Heart left ventricle (tissue), 13 donors: ENCODE measurements at regions not wholly inside any gene's neighbourhood (a gene's known extent, or its start where the extent isn't known, plus 50 kb on each side); places are given as distances from the start of the nearest gene placed in this dataset.

Source experiments
- POLR2A ChIP-seq, 2 donors: fragments of 450-650 bp; IDR thresholded peaks; one replicate each; pipeline ENCODE4 v1.6.1; 2017; ENCODE audit warnings: antibody characterized with exemption in 2 of 2, mild to moderate bottlenecking in 2 of 2, moderate library complexity in 2 of 2
- TF ChIP-seq, protein P1 (sequence below), 12 donors: fragments of 200-600 bp; sonication (generic) in 4 of 12; IDR thresholded peaks; one replicate each; pipeline versions ENCODE4 v1.5.0 to v1.8.0; 2018 to 2022; ENCODE audit warnings: antibody characterized with exemption in 12 of 12, mild to moderate bottlenecking in 5 of 12
- donor health status: ischemic (EF 13 %, LVEDD 7.1; RV severe dilation, severe dysfunction).
- donor health status: DM: no; HTN: yes; CAD: no.
- donor health status: DM: no; HTN: no; CAD: no.
- donor health status: ischemic (EF 25% LVEDD 6.9; RV normal size, moderate dysfunction).
- donor health status: ischemic (EF 25% LVEDD 5.7; RV mildly dilated, moderate dysfunction).
- donor health status: ischemic (EF 35%, LVEDD 5.7; RV mildly dilated, moderate dysfunction).
- donor health status: nonischemic (EF 11% LVEDD 7.7; RV severe dilation, severe dysfunction).
- donor health status: DM: yes; HTN: yes; CAD: no.
- donor health status: PGD.
- donor health status: ischemic (EF 29% LVEDD 5.4; RV normal size, mild dysfunction).
- donor health status: nonischemic (EF 23%, LVEDD 6.1; RV moderate dilation, normal function).

DNA sequence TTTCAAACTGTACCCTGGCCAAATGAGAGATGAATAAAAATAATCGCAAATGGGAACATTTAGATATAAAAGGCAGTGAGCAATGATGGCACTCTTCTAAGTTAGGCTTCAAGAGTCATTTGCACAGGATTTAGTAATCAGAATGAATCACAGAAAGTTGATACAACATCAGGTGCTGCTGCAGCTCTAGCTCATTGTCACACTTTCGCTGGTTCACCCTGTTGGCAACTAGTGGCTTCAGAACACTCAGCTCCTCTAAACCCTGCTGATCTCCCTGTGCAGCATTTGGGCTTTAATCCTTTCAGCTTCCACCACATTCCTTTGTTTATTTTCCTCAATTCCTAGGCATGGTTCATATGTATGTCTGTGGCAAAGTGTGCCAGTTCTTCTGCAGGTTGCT is 2071.2 kb upstream of the CDH6 start:
- TF ChIP-seq, protein P1, sequence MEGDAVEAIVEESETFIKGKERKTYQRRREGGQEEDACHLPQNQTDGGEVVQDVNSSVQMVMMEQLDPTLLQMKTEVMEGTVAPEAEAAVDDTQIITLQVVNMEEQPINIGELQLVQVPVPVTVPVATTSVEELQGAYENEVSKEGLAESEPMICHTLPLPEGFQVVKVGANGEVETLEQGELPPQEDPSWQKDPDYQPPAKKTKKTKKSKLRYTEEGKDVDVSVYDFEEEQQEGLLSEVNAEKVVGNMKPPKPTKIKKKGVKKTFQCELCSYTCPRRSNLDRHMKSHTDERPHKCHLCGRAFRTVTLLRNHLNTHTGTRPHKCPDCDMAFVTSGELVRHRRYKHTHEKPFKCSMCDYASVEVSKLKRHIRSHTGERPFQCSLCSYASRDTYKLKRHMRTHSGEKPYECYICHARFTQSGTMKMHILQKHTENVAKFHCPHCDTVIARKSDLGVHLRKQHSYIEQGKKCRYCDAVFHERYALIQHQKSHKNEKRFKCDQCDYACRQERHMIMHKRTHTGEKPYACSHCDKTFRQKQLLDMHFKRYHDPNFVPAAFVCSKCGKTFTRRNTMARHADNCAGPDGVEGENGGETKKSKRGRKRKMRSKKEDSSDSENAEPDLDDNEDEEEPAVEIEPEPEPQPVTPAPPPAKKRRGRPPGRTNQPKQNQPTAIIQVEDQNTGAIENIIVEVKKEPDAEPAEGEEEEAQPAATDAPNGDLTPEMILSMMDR (IDR thresholded peaks at IDR 0.05), result no peak
- no peak for TF ChIP-seq POLR2A (IDR thresholded peaks at IDR 0.05)
